ENCODE measurements at regions not wholly inside any gene's neighbourhood (a gene's known extent, or its start where the extent isn't known, plus 50 kb on each side); places are given as distances from the start of the nearest gene placed in this dataset.

GRCh38 chr1:98251497-98251896 is 330.7 kb upstream of the DPYD start:
- TF ChIP-seq CTCF (IDR thresholded peaks at IDR 0.05; ENCODE audit: low read depth, low read length, poor library complexity, severe bottlenecking) (no peak), EZH2phosphoT487 (IDR thresholded peaks at IDR 0.05; ENCODE audit: borderline replicate concordance, low read length) (no peak)

Data from DOHH2 (cell line).